ENCODE measurements at regions not wholly inside any gene's neighbourhood (a gene's known extent, or its start where the extent isn't known, plus 50 kb on each side); places are given as distances from the start of the nearest gene placed in this dataset.

- peaks cover 8% of the 10 kb centered on the region for H3K4me1 ChIP-seq (ENCODE audit: insufficient read depth, low read length)
- no peak overlapping the region for H3K27ac ChIP-seq (ENCODE audit: low read length)
- no peaks in the 10 kb centered on the region for H3K36me3 ChIP-seq (ENCODE audit: insufficient read depth, low read depth, low read length)
- H3K9me3 ChIP-seq (ENCODE audit: insufficient read depth, low read depth, low read length) = no peaks in the 10 kb centered on the region
- H3K4me3 ChIP-seq (ENCODE audit: low read length) = no peak overlapping the region
- H3K27me3 ChIP-seq (ENCODE audit: insufficient read depth, low read length) = no peaks in the 10 kb centered on the region
- H3K9ac ChIP-seq (ENCODE audit: low read depth, low read length) = no peak overlapping the region
Observed at GRCh38 chr12:115140981-115141655, 457.1 kb upstream of the TBX3 start.

- H3K9ac ChIP-seq (ENCODE audit: low read depth, low read length) = no peak overlapping the region
- no peaks in the 10 kb centered on the region for H3K27me3 ChIP-seq (ENCODE audit: insufficient read depth, low read length)
- H3K36me3 ChIP-seq (ENCODE audit: insufficient read depth, low read depth, low read length) = no peaks in the 10 kb centered on the region
- no peak overlapping the region for H3K27ac ChIP-seq (ENCODE audit: low read length)
- no peaks in the 10 kb centered on the region for H3K4me1 ChIP-seq (ENCODE audit: insufficient read depth, low read length)
- no peaks in the 10 kb centered on the region for H3K9me3 ChIP-seq (ENCODE audit: insufficient read depth, low read depth, low read length)
- no peak overlapping the region for H3K4me3 ChIP-seq (ENCODE audit: low read length)
Observed at GRCh38 chr12:115137812-115138521, 454.0 kb upstream of the TBX3 start.

- no peaks in the 10 kb centered on the region for H3K36me3 ChIP-seq (ENCODE audit: insufficient read depth, low read depth, low read length)
- H3K4me1 ChIP-seq (ENCODE audit: insufficient read depth, low read length) = no peaks in the 10 kb centered on the region
- no peak overlapping the region for H3K27ac ChIP-seq (ENCODE audit: low read length)
- no peak overlapping the region for H3K9ac ChIP-seq (ENCODE audit: low read depth, low read length)
- H3K27me3 ChIP-seq (ENCODE audit: insufficient read depth, low read length) = no peaks in the 10 kb centered on the region
- no peak overlapping the region for H3K4me3 ChIP-seq (ENCODE audit: low read length)
- no peaks in the 10 kb centered on the region for H3K9me3 ChIP-seq (ENCODE audit: insufficient read depth, low read depth, low read length)
Observed at GRCh38 chr12:115135800-115136211, 451.8 kb upstream of the TBX3 start.

GRCh38 chr12:115134298-115134697 is 450.3 kb upstream of the TBX3 start:
- Histone ChIP-seq H3K4me1 (ENCODE audit: insufficient read depth, low read length) (no peaks in the 10 kb centered on the region), H3K4me3 (ENCODE audit: low read length) (no peak overlapping the region), H3K27me3 (ENCODE audit: insufficient read depth, low read length) (no peaks in the 10 kb centered on the region), H3K9ac (ENCODE audit: low read depth, low read length) (no peak overlapping the region), H3K27ac (ENCODE audit: low read length) (no peak overlapping the region), H3K9me3 (ENCODE audit: insufficient read depth, low read depth, low read length) (no peaks in the 10 kb centered on the region), H3K36me3 (ENCODE audit: insufficient read depth, low read depth, low read length) (no peaks in the 10 kb centered on the region)

GRCh38 chr12:115132905-115133304 is 448.9 kb upstream of the TBX3 start:
- Histone ChIP-seq H3K27me3 (ENCODE audit: insufficient read depth, low read length) (no peaks in the 10 kb centered on the region), H3K36me3 (ENCODE audit: insufficient read depth, low read depth, low read length) (no peaks in the 10 kb centered on the region), H3K4me3 (ENCODE audit: low read length) (no peak overlapping the region), H3K4me1 (ENCODE audit: insufficient read depth, low read length) (no peaks in the 10 kb centered on the region), H3K9ac (ENCODE audit: low read depth, low read length) (no peak overlapping the region), H3K27ac (ENCODE audit: low read length) (no peak overlapping the region), H3K9me3 (ENCODE audit: insufficient read depth, low read depth, low read length) (no peaks in the 10 kb centered on the region)

GRCh38 chr12:115132145-115132544 is 448.2 kb upstream of the TBX3 start:
- Histone ChIP-seq H3K27ac (ENCODE audit: low read length) (no peak overlapping the region), H3K4me3 (ENCODE audit: low read length) (no peak overlapping the region), H3K9me3 (ENCODE audit: insufficient read depth, low read depth, low read length) (no peaks in the 10 kb centered on the region), H3K4me1 (ENCODE audit: insufficient read depth, low read length) (no peaks in the 10 kb centered on the region), H3K36me3 (ENCODE audit: insufficient read depth, low read depth, low read length) (no peaks in the 10 kb centered on the region), H3K9ac (ENCODE audit: low read depth, low read length) (no peak overlapping the region), H3K27me3 (ENCODE audit: insufficient read depth, low read length) (no peaks in the 10 kb centered on the region)

GRCh38 chr12:115129727-115130126 is 445.8 kb upstream of the TBX3 start:
- Histone ChIP-seq H3K4me1 (ENCODE audit: insufficient read depth, low read length) (no peaks in the 10 kb centered on the region), H3K9me3 (ENCODE audit: insufficient read depth, low read depth, low read length) (no peaks in the 10 kb centered on the region), H3K9ac (ENCODE audit: low read depth, low read length) (no peak overlapping the region), H3K27ac (ENCODE audit: low read length) (no peak overlapping the region), H3K4me3 (ENCODE audit: low read length) (no peak overlapping the region), H3K36me3 (ENCODE audit: insufficient read depth, low read depth, low read length) (no peaks in the 10 kb centered on the region), H3K27me3 (ENCODE audit: insufficient read depth, low read length) (no peaks in the 10 kb centered on the region)

GRCh38 chr12:115121053-115121452 is 437.1 kb upstream of the TBX3 start:
- no peaks in the 10 kb centered on the region for H3K36me3 ChIP-seq (ENCODE audit: insufficient read depth, low read depth, low read length)
- no peak overlapping the region for H3K4me3 ChIP-seq (ENCODE audit: low read length)
- no peaks in the 10 kb centered on the region for H3K9me3 ChIP-seq (ENCODE audit: insufficient read depth, low read depth, low read length)
- H3K9ac ChIP-seq (ENCODE audit: low read depth, low read length) = no peak overlapping the region
- H3K4me1 ChIP-seq (ENCODE audit: insufficient read depth, low read length) = no peaks in the 10 kb centered on the region
- H3K27ac ChIP-seq (ENCODE audit: low read length) = no peak overlapping the region
- no peaks in the 10 kb centered on the region for H3K27me3 ChIP-seq (ENCODE audit: insufficient read depth, low read length)

GRCh38 chr12:115118177-115118724 is 434.3 kb upstream of the TBX3 start:
- H3K9me3 ChIP-seq (ENCODE audit: insufficient read depth, low read depth, low read length) = no peaks in the 10 kb centered on the region
- H3K4me1 ChIP-seq (ENCODE audit: insufficient read depth, low read length) = peaks cover 3% of the 10 kb centered on the region; the same call in 1 of the 2 replicates
- no peak overlapping the region for H3K9ac ChIP-seq (ENCODE audit: low read depth, low read length)
- no peak overlapping the region for H3K27ac ChIP-seq (ENCODE audit: low read length)
- H3K4me3 ChIP-seq (ENCODE audit: low read length) = no peak overlapping the region
- H3K36me3 ChIP-seq (ENCODE audit: insufficient read depth, low read depth, low read length) = no peaks in the 10 kb centered on the region
- H3K27me3 ChIP-seq (ENCODE audit: insufficient read depth, low read length) = no peaks in the 10 kb centered on the region

GRCh38 chr12:115114140-115114539 is 430.2 kb upstream of the TBX3 start:
- Histone ChIP-seq H3K27ac (ENCODE audit: low read length) (no peak overlapping the region), H3K9ac (ENCODE audit: low read depth, low read length) (no peak overlapping the region), H3K9me3 (ENCODE audit: insufficient read depth, low read depth, low read length) (no peaks in the 10 kb centered on the region), H3K4me1 (ENCODE audit: insufficient read depth, low read length) (peaks cover 3% of the 10 kb centered on the region; the same call in 1 of the 2 replicates), H3K36me3 (ENCODE audit: insufficient read depth, low read depth, low read length) (no peaks in the 10 kb centered on the region), H3K4me3 (ENCODE audit: low read length) (no peak overlapping the region), H3K27me3 (ENCODE audit: insufficient read depth, low read length) (no peaks in the 10 kb centered on the region)

- H3K4me3 ChIP-seq (ENCODE audit: low read length) = no peak overlapping the region
- H3K27ac ChIP-seq (ENCODE audit: low read length) = no peak overlapping the region
- no peaks in the 10 kb centered on the region for H3K27me3 ChIP-seq (ENCODE audit: insufficient read depth, low read length)
- H3K9me3 ChIP-seq (ENCODE audit: insufficient read depth, low read depth, low read length) = no peaks in the 10 kb centered on the region
- no peaks in the 10 kb centered on the region for H3K36me3 ChIP-seq (ENCODE audit: insufficient read depth, low read depth, low read length)
- H3K4me1 ChIP-seq (ENCODE audit: insufficient read depth, low read length) = peaks cover 3% of the 10 kb centered on the region; the same call in 1 of the 2 replicates
- no peak overlapping the region for H3K9ac ChIP-seq (ENCODE audit: low read depth, low read length)
Observed at GRCh38 chr12:115109863-115110262, 425.9 kb upstream of the TBX3 start.

Data from iPS-20b (cell line).